Coronary artery (tissue), 2 donors: ENCODE measurements at regions not wholly inside any gene's neighbourhood (a gene's known extent, or its start where the extent isn't known, plus 50 kb on each side); places are given as distances from the start of the nearest gene placed in this dataset.

Source experiments
- DNase-seq: peaks from one replicate; pipeline ENCODE4 v3.0.0-alpha.2; 2017; ENCODE audit warnings: low spot score
- H3K27ac ChIP-seq, 2 donors: fragments of 200-600 bp; sonication (generic); one replicate each; pipeline ENCODE4 v1.5.1; 2016 to 2019
- H3K4me3 ChIP-seq: fragments of 200-600 bp; sonication (generic); 2 replicates; pipeline ENCODE4 v1.5.1; 2016; ENCODE audit warnings: mild to moderate bottlenecking, moderate library complexity
- CTCF ChIP-seq: fragments of 200-600 bp; sonication (generic); IDR thresholded peaks from one replicate; pipeline ENCODE4 v1.5.1; 2019; ENCODE audit warnings: antibody characterized with exemption

GRCh38 chr11:28447226-28447625 lies 339.0 kb downstream of the METTL15 start:
- Histone ChIP-seq H3K4me3 (no peak overlapping the region), H3K27ac (no peak overlapping the region)
- no peak for DNase-seq
- no peak for TF ChIP-seq CTCF

- Histone ChIP-seq H3K27ac (no peak overlapping the region), H3K4me3 (no peak overlapping the region)
- DNase-seq: no peak
- TF ChIP-seq CTCF: no peak
These were observed 333.9 kb downstream of the METTL15 start for GRCh38 chr11:28442131-28442530.

GRCh38 chr11:28439403-28439802 lies 331.2 kb downstream of the METTL15 start:
- Histone ChIP-seq H3K4me3 (no peak overlapping the region), H3K27ac (no peak overlapping the region)
- no peak for TF ChIP-seq CTCF
- DNase-seq: no peak

GRCh38 chr11:28420099-28420498 lies 311.9 kb downstream of the METTL15 start:
- no peak for TF ChIP-seq CTCF
- Histone ChIP-seq H3K4me3 (no peak overlapping the region), H3K27ac (no peak overlapping the region)
- DNase-seq: no peak

GRCh38 chr11:28417601-28418323 lies 309.6 kb downstream of the METTL15 start:
- no peak for TF ChIP-seq CTCF
- Histone ChIP-seq H3K4me3 (no peak overlapping the region), H3K27ac (no peak overlapping the region)
- no peak for DNase-seq

GRCh38 chr11:28412029-28412428 lies 303.8 kb downstream of the METTL15 start:
- no peak for TF ChIP-seq CTCF
- no peak overlapping the region for H3K4me3 ChIP-seq
- DNase-seq: no peak
- H3K27ac ChIP-seq: no peak overlapping the region

- no peak overlapping the region for H3K27ac ChIP-seq
- no peak overlapping the region for H3K4me3 ChIP-seq
These were observed 293.3 kb downstream of the METTL15 start for GRCh38 chr11:28401446-28401845.

More at GRCh38 chr11:28401446-28401845, 293.3 kb downstream of the METTL15 start:
- no peak for TF ChIP-seq CTCF
- DNase-seq: no peak
